CD4-positive, alpha-beta T cell (primary cell): ENCODE measurements at regions not wholly inside any gene's neighbourhood (a gene's known extent, or its start where the extent isn't known, plus 50 kb on each side); places are given as distances from the start of the nearest gene placed in this dataset.

Source experiments
- ATAC-seq: fragments of 200-7000 bp; cut with Tn5 transposase; one replicate; pipeline ENCODE4 v1.10.0; 2022; ENCODE audit warnings: mild to moderate bottlenecking; ENCODE audit not compliant: poor library complexity
- CTCF ChIA-PET: fragments of 350-600 bp; sonication (Branson Sonifier 250); formaldehyde crosslinking; loops from one replicate; lab custom pipeline; 2021; ENCODE audit warnings: antibody characterized with exemption, inconsistent platforms; lab: Charles Lee
- POLR2A ChIA-PET: fragments of 350-600 bp; sonication (Branson Sonifier 250); formaldehyde crosslinking; loops from one replicate; lab custom pipeline; 2021; ENCODE audit warnings: antibody characterized with exemption, inconsistent platforms; lab: Charles Lee
- DNase-seq, 14 experiments: peaks; one replicate each; pipeline ENCODE4 v3.0.0-alpha.2; 2013 to 2020; ENCODE audit warnings: mixed read lengths in 2 of 14
- H3K27ac ChIP-seq, 2 donors: one replicate each; pipeline versions ENCODE4 v1.5.1 to v1.7.0; 2013; ENCODE audit warnings: low read length in 2 of 2, low read depth in 1 of 2, mild to moderate bottlenecking in 1 of 2
- H3K27me3 ChIP-seq, 2 experiments: 1 replicate in 1 of 2; 2 replicates in 1 of 2; pipeline versions ENCODE4 v1.6.1 to v1.7.0; 2013; ENCODE audit warnings: low read length in 2 of 2, control low read depth in 1 of 2, mild to moderate bottlenecking in 1 of 2, moderate library complexity in 1 of 2; ENCODE audit not compliant: insufficient read depth in 2 of 2, control insufficient read depth in 1 of 2
- H3K36me3 ChIP-seq: one replicate; pipeline ENCODE4 v1.6.1; 2013; ENCODE audit warnings: low read length, control low read depth; ENCODE audit not compliant: insufficient read depth
- H3K4me1 ChIP-seq: one replicate; pipeline ENCODE4 v1.6.1; 2013; ENCODE audit warnings: low read length, control low read depth; ENCODE audit not compliant: insufficient read depth
- H3K4me3 ChIP-seq: one replicate; pipeline ENCODE4 v1.5.1; 2013; ENCODE audit warnings: mild to moderate bottlenecking, low read length, moderate library complexity
- H3K9me3 ChIP-seq, 2 experiments: 1 replicate in 1 of 2; 2 replicates in 1 of 2; pipeline versions ENCODE4 v1.6.1 to v1.7.0; 2013; ENCODE audit warnings: low read length in 2 of 2, mild to moderate bottlenecking in 2 of 2, control low read depth in 1 of 2, moderate library complexity in 1 of 2; ENCODE audit not compliant: control insufficient read depth in 1 of 2, insufficient read depth in 1 of 2
- H3K27ac Mint-ChIP-seq: one replicate; pipeline ENCODE4 v1.8.0; 2020; ENCODE audit warnings: mixed read lengths
- H3K27me3 Mint-ChIP-seq: one replicate; pipeline ENCODE4 v1.8.0; 2021; ENCODE audit warnings: mixed read lengths
- H3K36me3 Mint-ChIP-seq: one replicate; pipeline ENCODE4 v1.8.0; 2021; ENCODE audit warnings: low read depth, mixed read lengths
- H3K4me1 Mint-ChIP-seq: one replicate; pipeline ENCODE4 v1.8.0; 2021; ENCODE audit warnings: low read depth, mixed read lengths
- H3K4me3 Mint-ChIP-seq: one replicate; pipeline ENCODE4 v1.8.0; 2020; ENCODE audit warnings: mild to moderate bottlenecking, mixed read lengths
- H3K9me3 Mint-ChIP-seq: one replicate; pipeline ENCODE4 v1.8.0; 2020; ENCODE audit warnings: mixed read lengths
- intact Hi-C, 2 experiments: fragments of 100-400 bp; cut with DNase I in 1 of 2; cut with micrococcal nuclease in 1 of 2; formaldehyde crosslinking; loops; one replicate each; pipeline versions ENCODE4 v1.15.1 to v1.9.0; 2023 to 2025; cut with DNase I, micrococcal nuclease
- TF ChIP-seq, protein P1 (sequence below): fragments of 200-600 bp; IDR thresholded peaks from one replicate; pipeline ENCODE4 v1.8.0; 2022; ENCODE audit warnings: antibody characterized with exemption, mild to moderate bottlenecking

DNA sequence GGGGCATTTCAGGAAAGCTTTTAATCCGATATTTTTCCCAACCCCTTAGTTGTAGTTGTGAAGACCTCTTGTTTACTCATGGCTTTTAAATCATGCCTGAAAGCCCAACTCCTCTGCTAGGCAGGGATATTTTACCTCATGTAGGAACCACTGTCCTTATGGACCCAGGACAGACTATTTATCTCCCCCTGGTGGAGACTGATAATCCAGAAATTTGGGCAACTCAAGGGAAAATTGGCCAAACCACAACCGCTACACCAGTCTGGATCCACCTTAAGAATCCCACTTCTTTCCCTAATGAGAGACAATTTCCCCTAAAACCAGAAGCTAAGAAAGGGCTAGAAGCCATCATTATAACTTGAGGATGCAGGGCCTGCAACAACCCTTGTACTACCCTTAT is 248.1 kb upstream of the STAC start:
- TF ChIP-seq, protein P1, sequence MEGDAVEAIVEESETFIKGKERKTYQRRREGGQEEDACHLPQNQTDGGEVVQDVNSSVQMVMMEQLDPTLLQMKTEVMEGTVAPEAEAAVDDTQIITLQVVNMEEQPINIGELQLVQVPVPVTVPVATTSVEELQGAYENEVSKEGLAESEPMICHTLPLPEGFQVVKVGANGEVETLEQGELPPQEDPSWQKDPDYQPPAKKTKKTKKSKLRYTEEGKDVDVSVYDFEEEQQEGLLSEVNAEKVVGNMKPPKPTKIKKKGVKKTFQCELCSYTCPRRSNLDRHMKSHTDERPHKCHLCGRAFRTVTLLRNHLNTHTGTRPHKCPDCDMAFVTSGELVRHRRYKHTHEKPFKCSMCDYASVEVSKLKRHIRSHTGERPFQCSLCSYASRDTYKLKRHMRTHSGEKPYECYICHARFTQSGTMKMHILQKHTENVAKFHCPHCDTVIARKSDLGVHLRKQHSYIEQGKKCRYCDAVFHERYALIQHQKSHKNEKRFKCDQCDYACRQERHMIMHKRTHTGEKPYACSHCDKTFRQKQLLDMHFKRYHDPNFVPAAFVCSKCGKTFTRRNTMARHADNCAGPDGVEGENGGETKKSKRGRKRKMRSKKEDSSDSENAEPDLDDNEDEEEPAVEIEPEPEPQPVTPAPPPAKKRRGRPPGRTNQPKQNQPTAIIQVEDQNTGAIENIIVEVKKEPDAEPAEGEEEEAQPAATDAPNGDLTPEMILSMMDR, result no peak

DNA sequence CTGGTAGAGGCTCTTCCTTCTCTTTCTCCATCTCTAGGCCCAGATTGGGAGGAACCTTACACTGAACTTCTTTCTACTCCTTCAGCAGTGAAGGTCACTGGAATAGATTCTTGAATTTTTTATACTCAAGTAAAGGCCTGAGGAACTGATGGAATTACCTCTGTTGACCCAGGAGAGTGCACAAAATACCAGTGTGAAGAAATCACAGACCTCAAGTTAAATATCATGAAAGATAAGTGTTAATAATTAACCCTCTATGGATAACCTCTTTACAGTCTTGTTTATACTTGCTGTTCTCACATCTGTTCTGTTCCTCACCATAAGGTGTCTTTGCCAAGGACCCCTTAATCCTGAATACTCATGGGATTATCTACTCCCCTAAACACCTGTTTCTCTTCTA is 244.4 kb upstream of the STAC start:
- intact Hi-C loops, result no loop called here

More for the DNA sequence above, 248.1 kb upstream of the STAC start:
- intact Hi-C loops, result no loop called here
- DNase-seq (no peak), ATAC-seq (no peak)
- no peaks in the 10 kb centered on the region for H3K27me3 ChIP-seq
- H3K27ac ChIP-seq, result no peak overlapping the region
- H3K9me3 ChIP-seq, result no peaks in the 10 kb centered on the region
- CTCF ChIA-PET, result no interaction called here
- H3K9me3 Mint-ChIP-seq, result peaks cover 5% of the 10 kb centered on the region
- POLR2A ChIA-PET, result no interaction called here
- H3K4me3 ChIP-seq, result no peak overlapping the region
- no peaks in the 10 kb centered on the region for H3K36me3 ChIP-seq
- no peaks in the 10 kb centered on the region for H3K4me1 Mint-ChIP-seq
- no peaks in the 10 kb centered on the region for H3K4me1 ChIP-seq
- H3K4me3 Mint-ChIP-seq, result no peak overlapping the region
- no peak overlapping the region for H3K27ac Mint-ChIP-seq
- no peaks in the 10 kb centered on the region for H3K36me3 Mint-ChIP-seq
- no peaks in the 10 kb centered on the region for H3K27me3 Mint-ChIP-seq

DNA sequence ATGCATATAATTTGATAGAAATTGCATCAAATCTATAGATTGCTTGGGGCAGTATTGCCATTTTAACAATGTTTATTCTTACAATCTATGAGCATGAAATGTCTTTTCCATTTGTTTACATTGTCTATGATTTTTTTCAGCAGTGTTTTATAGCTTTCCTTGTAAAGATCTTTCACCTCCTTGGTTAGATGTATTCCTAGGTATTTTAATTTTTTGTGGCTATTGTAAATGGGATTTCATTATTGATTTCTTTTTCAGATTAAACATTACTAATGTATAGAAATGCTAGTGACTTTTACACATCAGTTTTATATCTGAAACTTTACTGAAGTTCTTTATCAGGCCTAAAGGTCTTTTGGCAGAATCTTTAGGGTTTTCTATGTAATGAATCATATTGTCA is 237.6 kb upstream of the STAC start:
- H3K36me3 Mint-ChIP-seq, result no peaks in the 10 kb centered on the region
- intact Hi-C loops, result no loop called here
- H3K27me3 ChIP-seq, result no peaks in the 10 kb centered on the region

More for the DNA sequence above, 244.4 kb upstream of the STAC start:
- Histone ChIP-seq H3K9me3 (no peaks in the 10 kb centered on the region), H3K4me3 (no peak overlapping the region), H3K4me1 (no peaks in the 10 kb centered on the region), H3K27ac (no peak overlapping the region), H3K27me3 (no peaks in the 10 kb centered on the region), H3K36me3 (no peaks in the 10 kb centered on the region)
- Mint-ChIP-seq H3K27ac (no peak overlapping the region), H3K9me3 (no peaks in the 10 kb centered on the region), H3K4me1 (no peaks in the 10 kb centered on the region), H3K36me3 (no peaks in the 10 kb centered on the region), H3K4me3 (no peak overlapping the region), H3K27me3 (no peaks in the 10 kb centered on the region)
- ChIA-PET POLR2A (no interaction called here), CTCF (no interaction called here)
- TF ChIP-seq, protein P1, result no peak
- ATAC-seq, result no peak
- DNase-seq, result no peak

More for the DNA sequence above, 237.6 kb upstream of the STAC start:
- Histone ChIP-seq H3K27ac (no peak overlapping the region), H3K9me3 (no peaks in the 10 kb centered on the region), H3K36me3 (no peaks in the 10 kb centered on the region), H3K4me3 (no peak overlapping the region), H3K4me1 (no peaks in the 10 kb centered on the region)
- Mint-ChIP-seq H3K4me3 (no peak overlapping the region), H3K4me1 (no peaks in the 10 kb centered on the region), H3K9me3 (no peaks in the 10 kb centered on the region), H3K27me3 (no peaks in the 10 kb centered on the region), H3K27ac (no peak overlapping the region)
- DNase-seq, result no peak
- ChIA-PET POLR2A (no interaction called here), CTCF (no interaction called here)
- ATAC-seq, result no peak
- TF ChIP-seq, protein P1, result no peak
